ENCODE measurements at regions not wholly inside any gene's neighbourhood (a gene's known extent, or its start where the extent isn't known, plus 50 kb on each side); places are given as distances from the start of the nearest gene placed in this dataset.
A peak's percentile ranks its signal among the peaks of the same experiment; 100 is the strongest.

GRCh38 chr2:34545486-34546136 is 946.5 kb upstream of the FAM98A start:
- Histone ChIP-seq H3K9me3 (ENCODE audit: control insufficient read depth in 2 of 2, insufficient read depth in 1 of 2, low read depth in 1 of 2, low read length in 1 of 2) (no peaks in the 10 kb centered on the region), H3K27me3 (ENCODE audit: control insufficient read depth in 3 of 3, insufficient read depth in 3 of 3, low read length in 3 of 3) (no peaks in the 10 kb centered on the region), H3K4me3 (ENCODE audit: low read depth in 1 of 3, low read length in 3 of 3) (no peak overlapping the region), H3K27ac (ENCODE audit: low read depth in 1 of 3, low read length in 2 of 3) (no peak overlapping the region), H3K4me1 (ENCODE audit: control insufficient read depth in 3 of 3, insufficient read depth in 2 of 3, low read depth in 1 of 3, low read length in 2 of 3) (no peaks in the 10 kb centered on the region), H3K36me3 (ENCODE audit: control insufficient read depth in 3 of 3, insufficient read depth in 2 of 3, low read depth in 1 of 3, low read length in 3 of 3) (no peaks in the 10 kb centered on the region)
- DNase-seq: no peak
- WGBS, 3 donors: 85 to 92% (median 91%) methylated on average over 12 of the region's 12 CpGs
- FAIRE-seq: no peak

- H3K9me3 ChIP-seq (ENCODE audit: control insufficient read depth in 2 of 2, insufficient read depth in 1 of 2, low read depth in 1 of 2, low read length in 1 of 2): no peaks in the 10 kb centered on the region
- no peak for FAIRE-seq
- 44 to 50% (median 49%) methylated on average over 3 of the region's 3 CpGs for WGBS, 3 donors
- H3K27me3 ChIP-seq (ENCODE audit: control insufficient read depth in 3 of 3, insufficient read depth in 3 of 3, low read length in 3 of 3): no peaks in the 10 kb centered on the region
- no peak overlapping the region for H3K4me3 ChIP-seq (ENCODE audit: low read depth in 1 of 3, low read length in 3 of 3)
- DNase-seq: no peak
- H3K4me1 ChIP-seq (ENCODE audit: control insufficient read depth in 3 of 3, insufficient read depth in 2 of 3, low read depth in 1 of 3, low read length in 2 of 3): peaks cover 0 to 14% (median 0%) of the 10 kb centered on the region in 3 donors
- no peaks in the 10 kb centered on the region for H3K36me3 ChIP-seq (ENCODE audit: control insufficient read depth in 3 of 3, insufficient read depth in 2 of 3, low read depth in 1 of 3, low read length in 3 of 3)
- H3K27ac ChIP-seq (ENCODE audit: low read depth in 1 of 3, low read length in 2 of 3): peak overlapping the region in 1 of 3 donors; percentile 63
Measured at GRCh38 chr2:34534761-34535160, 935.7 kb upstream of the FAM98A start.

GRCh38 chr2:34534341-34534740 is 935.2 kb upstream of the FAM98A start:
- H3K27me3 ChIP-seq (ENCODE audit: control insufficient read depth in 3 of 3, insufficient read depth in 3 of 3, low read length in 3 of 3): no peaks in the 10 kb centered on the region
- FAIRE-seq (no peak), DNase-seq (no peak)
- peaks cover 0 to 14% (median 0%) of the 10 kb centered on the region in 3 donors for H3K4me1 ChIP-seq (ENCODE audit: control insufficient read depth in 3 of 3, insufficient read depth in 2 of 3, low read depth in 1 of 3, low read length in 2 of 3)
- H3K27ac ChIP-seq (ENCODE audit: low read depth in 1 of 3, low read length in 2 of 3): peak overlapping the region in 1 of 3 donors; percentile 63
- H3K4me3 ChIP-seq (ENCODE audit: low read depth in 1 of 3, low read length in 3 of 3): no peak overlapping the region
- H3K9me3 ChIP-seq (ENCODE audit: control insufficient read depth in 2 of 2, insufficient read depth in 1 of 2, low read depth in 1 of 2, low read length in 1 of 2): no peaks in the 10 kb centered on the region
- H3K36me3 ChIP-seq (ENCODE audit: control insufficient read depth in 3 of 3, insufficient read depth in 2 of 3, low read depth in 1 of 3, low read length in 3 of 3): no peaks in the 10 kb centered on the region
- 71 to 97% (median 83%) methylated on average over 1 of the region's 1 CpG for WGBS, 3 donors

GRCh38 chr2:34533585-34534183 is 934.6 kb upstream of the FAM98A start:
- peak in 1 of 2 donors; percentile 72 for DNase-seq
- FAIRE-seq: no peak
- Histone ChIP-seq H3K4me3 (ENCODE audit: low read depth in 1 of 3, low read length in 3 of 3) (no peak overlapping the region), H3K27me3 (ENCODE audit: control insufficient read depth in 3 of 3, insufficient read depth in 3 of 3, low read length in 3 of 3) (no peaks in the 10 kb centered on the region), H3K9me3 (ENCODE audit: control insufficient read depth in 2 of 2, insufficient read depth in 1 of 2, low read depth in 1 of 2, low read length in 1 of 2) (no peaks in the 10 kb centered on the region), H3K27ac (ENCODE audit: low read depth in 1 of 3, low read length in 2 of 3) (peak overlapping the region in 1 of 3 donors; percentile 63), H3K36me3 (ENCODE audit: control insufficient read depth in 3 of 3, insufficient read depth in 2 of 3, low read depth in 1 of 3, low read length in 3 of 3) (no peaks in the 10 kb centered on the region), H3K4me1 (ENCODE audit: control insufficient read depth in 3 of 3, insufficient read depth in 2 of 3, low read depth in 1 of 3, low read length in 2 of 3) (peaks cover 0 to 14% (median 0%) of the 10 kb centered on the region in 3 donors)
- 15 to 61% (median 24%) methylated on average over 3 of the region's 3 CpGs for WGBS, 3 donors

- H3K36me3 ChIP-seq (ENCODE audit: control insufficient read depth in 3 of 3, insufficient read depth in 2 of 3, low read depth in 1 of 3, low read length in 3 of 3): no peaks in the 10 kb centered on the region
- no peak overlapping the region for H3K4me3 ChIP-seq (ENCODE audit: low read depth in 1 of 3, low read length in 3 of 3)
- H3K27me3 ChIP-seq (ENCODE audit: control insufficient read depth in 3 of 3, insufficient read depth in 3 of 3, low read length in 3 of 3): no peaks in the 10 kb centered on the region
- no peak for DNase-seq
- H3K9me3 ChIP-seq (ENCODE audit: control insufficient read depth in 2 of 2, insufficient read depth in 1 of 2, low read depth in 1 of 2, low read length in 1 of 2): no peaks in the 10 kb centered on the region
- H3K4me1 ChIP-seq (ENCODE audit: control insufficient read depth in 3 of 3, insufficient read depth in 2 of 3, low read depth in 1 of 3, low read length in 2 of 3): peaks cover 0 to 10% (median 0%) of the 10 kb centered on the region in 3 donors
- 89 to 95% (median 94%) methylated on average over 1 of the region's 1 CpG for WGBS, 3 donors
- FAIRE-seq: no peak
- no peak overlapping the region for H3K27ac ChIP-seq (ENCODE audit: low read depth in 1 of 3, low read length in 2 of 3)
Measured at GRCh38 chr2:34529965-34530364, 930.9 kb upstream of the FAM98A start.

- H3K4me3 ChIP-seq (ENCODE audit: low read depth in 1 of 3, low read length in 3 of 3): no peak overlapping the region
- H3K27me3 ChIP-seq (ENCODE audit: control insufficient read depth in 3 of 3, insufficient read depth in 3 of 3, low read length in 3 of 3): no peaks in the 10 kb centered on the region
- no peak overlapping the region for H3K27ac ChIP-seq (ENCODE audit: low read depth in 1 of 3, low read length in 2 of 3)
- no peak for DNase-seq
- no peak for FAIRE-seq
- no peaks in the 10 kb centered on the region for H3K36me3 ChIP-seq (ENCODE audit: control insufficient read depth in 3 of 3, insufficient read depth in 2 of 3, low read depth in 1 of 3, low read length in 3 of 3)
- peaks cover 0 to 2% of the 10 kb centered on the region in 2 donors for H3K9me3 ChIP-seq (ENCODE audit: control insufficient read depth in 2 of 2, insufficient read depth in 1 of 2, low read depth in 1 of 2, low read length in 1 of 2)
- 57 to 63% (median 58%) methylated on average over 3 of the region's 3 CpGs for WGBS, 3 donors
- no peaks in the 10 kb centered on the region for H3K4me1 ChIP-seq (ENCODE audit: control insufficient read depth in 3 of 3, insufficient read depth in 2 of 3, low read depth in 1 of 3, low read length in 2 of 3)
Measured at GRCh38 chr2:34523958-34524514, 924.9 kb upstream of the FAM98A start.

- H3K4me1 ChIP-seq (ENCODE audit: control insufficient read depth in 3 of 3, insufficient read depth in 2 of 3, low read depth in 1 of 3, low read length in 2 of 3): no peaks in the 10 kb centered on the region
- peaks cover 0 to 3% of the 10 kb centered on the region in 2 donors for H3K9me3 ChIP-seq (ENCODE audit: control insufficient read depth in 2 of 2, insufficient read depth in 1 of 2, low read depth in 1 of 2, low read length in 1 of 2)
- DNase-seq (no peak), FAIRE-seq (no peak)
- no peak overlapping the region for H3K4me3 ChIP-seq (ENCODE audit: low read depth in 1 of 3, low read length in 3 of 3)
- WGBS, 3 donors: 70 to 80% (median 75%) methylated on average over 3 of the region's 3 CpGs
- H3K36me3 ChIP-seq (ENCODE audit: control insufficient read depth in 3 of 3, insufficient read depth in 2 of 3, low read depth in 1 of 3, low read length in 3 of 3): no peaks in the 10 kb centered on the region
- H3K27me3 ChIP-seq (ENCODE audit: control insufficient read depth in 3 of 3, insufficient read depth in 3 of 3, low read length in 3 of 3): no peaks in the 10 kb centered on the region
- no peak overlapping the region for H3K27ac ChIP-seq (ENCODE audit: low read depth in 1 of 3, low read length in 2 of 3)
Measured at GRCh38 chr2:34519659-34520058, 920.6 kb upstream of the FAM98A start.

- FAIRE-seq (no peak), DNase-seq (no peak)
- Histone ChIP-seq H3K4me3 (ENCODE audit: low read depth in 1 of 3, low read length in 3 of 3) (no peak overlapping the region), H3K9me3 (ENCODE audit: control insufficient read depth in 2 of 2, insufficient read depth in 1 of 2, low read depth in 1 of 2, low read length in 1 of 2) (no peaks in the 10 kb centered on the region), H3K27ac (ENCODE audit: low read depth in 1 of 3, low read length in 2 of 3) (no peak overlapping the region), H3K4me1 (ENCODE audit: control insufficient read depth in 3 of 3, insufficient read depth in 2 of 3, low read depth in 1 of 3, low read length in 2 of 3) (no peaks in the 10 kb centered on the region), H3K27me3 (ENCODE audit: control insufficient read depth in 3 of 3, insufficient read depth in 3 of 3, low read length in 3 of 3) (no peaks in the 10 kb centered on the region), H3K36me3 (ENCODE audit: control insufficient read depth in 3 of 3, insufficient read depth in 2 of 3, low read depth in 1 of 3, low read length in 3 of 3) (no peaks in the 10 kb centered on the region)
- WGBS, 3 donors: 80 to 92% (median 88%) methylated on average over 1 of the region's 1 CpG
Measured at GRCh38 chr2:34498561-34498960, 899.5 kb upstream of the FAM98A start.

All from small intestine (tissue), 7 donors.